ENCODE measurements at regions not wholly inside any gene's neighbourhood (a gene's known extent, or its start where the extent isn't known, plus 50 kb on each side); places are given as distances from the start of the nearest gene placed in this dataset.

- CTCF ChIA-PET: no interaction called here
- peaks cover 9% of the 10 kb centered on the region for H3K4me1 Mint-ChIP-seq (ENCODE audit: low read depth, unreplicated experiment)
- no peaks in the 10 kb centered on the region for H3K36me3 Mint-ChIP-seq (ENCODE audit: insufficient read depth, unreplicated experiment)
- H3K9me3 Mint-ChIP-seq (ENCODE audit: low read depth, unreplicated experiment): no peaks in the 10 kb centered on the region
- no peak overlapping the region for H3K4me3 Mint-ChIP-seq (ENCODE audit: low read depth, unreplicated experiment)
- intact Hi-C loops (cut with micrococcal nuclease; ENCODE audit: unreplicated experiment): no loop called here
- no peak for DNase-seq
- no TSS peak for BruUV-seq (replicated peaks)
- no peaks in the 10 kb centered on the region for H3K27me3 Mint-ChIP-seq (ENCODE audit: unreplicated experiment)
- no peak overlapping the region for H3K27ac Mint-ChIP-seq (ENCODE audit: unreplicated experiment)
- no peak for TF ChIP-seq CTCF (IDR thresholded peaks at IDR 0.05; ENCODE audit: unreplicated experiment)
Observed at GRCh38 chr5:54667136-54667535, 149.6 kb downstream of the SNX18 start.

- Mint-ChIP-seq H3K27ac (ENCODE audit: unreplicated experiment) (no peak overlapping the region), H3K36me3 (ENCODE audit: insufficient read depth, unreplicated experiment) (no peaks in the 10 kb centered on the region), H3K9me3 (ENCODE audit: low read depth, unreplicated experiment) (no peaks in the 10 kb centered on the region), H3K4me1 (ENCODE audit: low read depth, unreplicated experiment) (peaks cover 9% of the 10 kb centered on the region), H3K27me3 (ENCODE audit: unreplicated experiment) (no peaks in the 10 kb centered on the region), H3K4me3 (ENCODE audit: low read depth, unreplicated experiment) (no peak overlapping the region)
- intact Hi-C loops (cut with micrococcal nuclease; ENCODE audit: unreplicated experiment): no loop called here
- TF ChIP-seq CTCF (IDR thresholded peaks at IDR 0.05; ENCODE audit: unreplicated experiment): no peak
- no TSS peak for BruUV-seq (replicated peaks)
- peak; percentile 43 for DNase-seq
- CTCF ChIA-PET: interaction anchor here (0.7 kb wide), 1 partner anchor 9 kb away, joined by 3 read pairs; no protein-coding TSS in a partner anchor
Observed at GRCh38 chr5:54663866-54664265, 146.3 kb downstream of the SNX18 start.

- Mint-ChIP-seq H3K4me3 (ENCODE audit: low read depth, unreplicated experiment) (no peak overlapping the region), H3K4me1 (ENCODE audit: low read depth, unreplicated experiment) (peaks cover 9% of the 10 kb centered on the region), H3K36me3 (ENCODE audit: insufficient read depth, unreplicated experiment) (no peaks in the 10 kb centered on the region), H3K27ac (ENCODE audit: unreplicated experiment) (no peak overlapping the region), H3K9me3 (ENCODE audit: low read depth, unreplicated experiment) (no peaks in the 10 kb centered on the region), H3K27me3 (ENCODE audit: unreplicated experiment) (no peaks in the 10 kb centered on the region)
- intact Hi-C loops (cut with micrococcal nuclease; ENCODE audit: unreplicated experiment): no loop called here
- no peak for DNase-seq
- no TSS peak for BruUV-seq (replicated peaks)
- no peak for TF ChIP-seq CTCF (IDR thresholded peaks at IDR 0.05; ENCODE audit: unreplicated experiment)
- CTCF ChIA-PET: no interaction called here
Observed at GRCh38 chr5:54661111-54661510, 143.6 kb downstream of the SNX18 start.

- TF ChIP-seq CTCF (IDR thresholded peaks at IDR 0.05; ENCODE audit: unreplicated experiment): no peak
- no peak for DNase-seq
- intact Hi-C loops (cut with micrococcal nuclease; ENCODE audit: unreplicated experiment): no loop called here
- CTCF ChIA-PET: no interaction called here
- no peak overlapping the region for H3K27ac Mint-ChIP-seq (ENCODE audit: unreplicated experiment)
- H3K27me3 Mint-ChIP-seq (ENCODE audit: unreplicated experiment): no peaks in the 10 kb centered on the region
- H3K9me3 Mint-ChIP-seq (ENCODE audit: low read depth, unreplicated experiment): no peaks in the 10 kb centered on the region
- no TSS peak for BruUV-seq (replicated peaks)
- H3K4me3 Mint-ChIP-seq (ENCODE audit: low read depth, unreplicated experiment): no peak overlapping the region
- no peaks in the 10 kb centered on the region for H3K36me3 Mint-ChIP-seq (ENCODE audit: insufficient read depth, unreplicated experiment)
- peaks cover 9% of the 10 kb centered on the region for H3K4me1 Mint-ChIP-seq (ENCODE audit: low read depth, unreplicated experiment)
Observed at GRCh38 chr5:54659700-54660131, 142.2 kb downstream of the SNX18 start.
